HL-60 (cell line): ENCODE measurements at regions not wholly inside any gene's neighbourhood (a gene's known extent, or its start where the extent isn't known, plus 50 kb on each side); places are given as distances from the start of the nearest gene placed in this dataset.

Experiments
- DNase-seq, 2 experiments: peaks; one replicate each; pipeline ENCODE4 v3.0.0-alpha.2; 2010 to 2020; ENCODE audit warnings: low read depth in 1 of 2, low spot score in 1 of 2
- H3K27ac ChIP-seq: fragments of 250-450 bp; sonication (Bioruptor Pico); replicated peaks from 2 replicates; pipeline ENCODE4 v1.5.1; 2020; ENCODE audit warnings: mild to moderate bottlenecking, moderate library complexity
- H3K27me3 ChIP-seq: fragments of 250-450 bp; sonication (Bioruptor Pico); 2 replicates; pipeline ENCODE4 v1.5.1; 2021; ENCODE audit warnings: mild to moderate bottlenecking, moderate library complexity; ENCODE audit not compliant: insufficient read depth, poor library complexity, severe bottlenecking
- H3K4me3 ChIP-seq: replicated peaks from 2 replicates; pipeline ENCODE4 v1.5.1; 2011; ENCODE audit warnings: mild to moderate bottlenecking, control low read depth, low read length; ENCODE audit not compliant: insufficient read depth
- CTCF ChIP-seq: IDR thresholded peaks from one replicate; pipeline ENCODE4 v1.5.1; 2011; ENCODE audit warnings: low read length, control low read depth, inconsistent platforms; ENCODE audit not compliant: insufficient read depth
- GABPA ChIP-seq: IDR thresholded peaks from 2 replicates; pipeline ENCODE4 v1.6.1; 2012; ENCODE audit warnings: low read depth
- POLR2AphosphoS5 ChIP-seq: IDR thresholded peaks from 2 replicates; pipeline ENCODE4 v1.6.1; 2012; ENCODE audit warnings: low read depth
- REST ChIP-seq: IDR thresholded peaks from 2 replicates; pipeline ENCODE4 v1.6.1; 2012; ENCODE audit warnings: low read depth; ENCODE audit not compliant: insufficient replicate concordance
- SPI1 ChIP-seq: IDR thresholded peaks from 2 replicates; pipeline ENCODE4 v1.6.1; 2012; ENCODE audit warnings: low read depth, mild to moderate bottlenecking, borderline replicate concordance

- DNase-seq, result no peak
- Histone ChIP-seq H3K27me3 (no peaks in the 10 kb centered on the region), H3K4me3 (no peak overlapping the region), H3K27ac (no peak overlapping the region)
- TF ChIP-seq GABPA (no peak), SPI1 (no peak), POLR2AphosphoS5 (no peak), REST (no peak), CTCF (no peak)
Measured at GRCh38 chr7:9242636-9243035, 809.2 kb downstream of the NXPH1 start.

- TF ChIP-seq CTCF (no peak), POLR2AphosphoS5 (no peak), REST (no peak), SPI1 (no peak), GABPA (no peak)
- DNase-seq, result no peak
- Histone ChIP-seq H3K4me3 (no peak overlapping the region), H3K27ac (no peak overlapping the region), H3K27me3 (no peaks in the 10 kb centered on the region)
Measured at GRCh38 chr7:9250876-9251275, 817.5 kb downstream of the NXPH1 start.

- no peak for DNase-seq
- H3K4me3 ChIP-seq, result no peak overlapping the region
- TF ChIP-seq SPI1 (no peak), CTCF (no peak), REST (no peak), POLR2AphosphoS5 (no peak), GABPA (no peak)
Measured at GRCh38 chr7:9264395-9264794, 831.0 kb downstream of the NXPH1 start.

More at GRCh38 chr7:9264395-9264794, 831.0 kb downstream of the NXPH1 start:
- H3K27me3 ChIP-seq, result no peaks in the 10 kb centered on the region
- no peak overlapping the region for H3K27ac ChIP-seq
